Erythroblast (primary cell): ENCODE measurements at regions not wholly inside any gene's neighbourhood (a gene's known extent, or its start where the extent isn't known, plus 50 kb on each side); places are given as distances from the start of the nearest gene placed in this dataset.

ENCODE experiments used
- GATA1 ChIP-seq: IDR thresholded peaks from 2 replicates; pipeline ENCODE4 v1.6.1; 2011; ENCODE audit warnings: low read depth, mild to moderate bottlenecking, control low read depth, low read length, moderate library complexity
- POLR2A ChIP-seq: IDR thresholded peaks from 2 replicates; pipeline ENCODE4 v1.6.1; 2011; ENCODE audit warnings: mild to moderate bottlenecking, low read length

- TF ChIP-seq POLR2A (no peak), GATA1 (no peak)
Observed at GRCh38 chr2:41990245-41990644, 57.6 kb upstream of the PKDCC start.
